ENCODE measurements at regions not wholly inside any gene's neighbourhood (a gene's known extent, or its start where the extent isn't known, plus 50 kb on each side); places are given as distances from the start of the nearest gene placed in this dataset.

DNA sequence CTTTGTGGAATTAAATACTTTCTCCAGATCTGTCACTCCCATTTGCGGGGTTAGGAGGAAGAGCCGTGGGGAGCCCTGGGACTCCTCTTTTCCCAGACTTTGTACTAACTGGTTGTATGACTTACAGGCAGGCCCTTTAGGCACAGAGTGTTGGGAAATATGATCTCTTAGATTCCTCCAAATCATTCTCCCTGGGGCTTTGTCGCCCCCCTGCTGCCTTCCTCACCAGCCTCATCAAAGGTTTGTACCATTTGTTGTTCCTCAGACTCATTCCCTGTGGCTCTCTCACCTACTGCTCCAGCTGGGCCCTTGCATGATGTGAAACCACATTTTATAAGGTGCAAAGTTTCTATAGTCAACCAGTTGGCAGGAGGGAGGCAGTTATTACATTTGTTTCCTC lies 56.4 kb downstream of the CRYGS start:
- no peak overlapping the region for H3K9ac ChIP-seq (ENCODE audit: low read depth, low read length)
- no peaks in the 10 kb centered on the region for H3K36me3 ChIP-seq (ENCODE audit: insufficient read depth, low read length)
- H3K4me3 ChIP-seq (ENCODE audit: low read length) = no peak overlapping the region
- H3K4me2 ChIP-seq (ENCODE audit: low read length) = no peak overlapping the region
- H3K27me3 ChIP-seq (ENCODE audit: control insufficient read depth, insufficient read depth, low read length) = peaks cover 32% of the 10 kb centered on the region
- no peaks in the 10 kb centered on the region for H3K4me1 ChIP-seq (ENCODE audit: control insufficient read depth, insufficient read depth, low read length)
- no peaks in the 10 kb centered on the region for H3K9me3 ChIP-seq (replicated peaks; ENCODE audit: low read length)

- Histone ChIP-seq H3K4me1 (ENCODE audit: control insufficient read depth, insufficient read depth, low read length) (no peaks in the 10 kb centered on the region), H3K9me3 (replicated peaks; ENCODE audit: low read length) (no peaks in the 10 kb centered on the region)
These were observed 57.1 kb downstream of the CRYGS start for GRCh38 chr3:186487037-186487436.

DNA sequence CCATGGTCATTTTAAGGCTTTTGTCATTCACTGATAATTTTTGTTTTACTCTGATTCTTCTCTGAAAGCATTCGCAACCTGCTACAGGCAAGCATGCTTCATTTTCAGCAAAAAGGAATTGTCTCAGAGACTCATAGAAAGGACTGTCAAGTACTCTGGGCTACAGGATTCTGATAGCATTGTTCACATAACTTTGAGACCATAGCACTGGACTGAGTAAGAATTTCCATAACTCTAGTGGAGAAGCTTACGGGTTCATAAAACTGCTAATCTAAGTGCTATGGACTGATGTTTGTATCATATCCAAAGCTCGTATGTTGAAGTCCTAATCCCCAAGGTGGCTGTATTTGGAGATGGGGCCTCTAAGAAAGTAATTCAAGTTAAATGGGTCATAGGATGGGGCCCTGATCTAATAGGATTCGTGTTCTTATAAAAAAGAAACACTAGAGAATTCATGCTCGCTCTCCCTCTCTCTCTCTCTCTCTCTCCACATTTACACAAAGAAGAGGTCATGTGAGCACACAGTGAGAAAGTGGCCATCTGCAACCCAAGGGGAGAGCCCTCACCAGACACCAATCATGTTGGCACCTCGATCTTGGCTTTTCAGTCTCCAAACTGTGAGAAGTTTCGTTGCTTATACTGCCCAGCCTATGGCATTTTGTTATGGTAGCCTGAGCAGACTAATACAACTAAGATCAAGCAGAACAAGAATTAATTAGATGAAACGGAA lies 60.4 kb downstream of the CRYGS start:
- H3K4me3 ChIP-seq (ENCODE audit: low read length) = no peak overlapping the region

More at GRCh38 chr3:186487037-186487436, 57.1 kb downstream of the CRYGS start:
- H3K27me3 ChIP-seq (ENCODE audit: control insufficient read depth, insufficient read depth, low read length) = peaks cover 25% of the 10 kb centered on the region
- H3K4me2 ChIP-seq (ENCODE audit: low read length) = no peak overlapping the region
- H3K4me3 ChIP-seq (ENCODE audit: low read length) = no peak overlapping the region
- H3K36me3 ChIP-seq (ENCODE audit: insufficient read depth, low read length) = no peaks in the 10 kb centered on the region
- H3K9ac ChIP-seq (ENCODE audit: low read depth, low read length) = no peak overlapping the region

GRCh38 chr3:186481526-186481925 lies 62.7 kb downstream of the CRYGS start:
- no peak overlapping the region for H3K4me3 ChIP-seq (ENCODE audit: low read length)
- no peak overlapping the region for H3K9ac ChIP-seq (ENCODE audit: low read depth, low read length)
- no peaks in the 10 kb centered on the region for H3K9me3 ChIP-seq (replicated peaks; ENCODE audit: low read length)
- H3K27me3 ChIP-seq (ENCODE audit: control insufficient read depth, insufficient read depth, low read length) = no peaks in the 10 kb centered on the region
- H3K4me2 ChIP-seq (ENCODE audit: low read length) = no peak overlapping the region
- H3K4me1 ChIP-seq (ENCODE audit: control insufficient read depth, insufficient read depth, low read length) = no peaks in the 10 kb centered on the region
- no peaks in the 10 kb centered on the region for H3K36me3 ChIP-seq (ENCODE audit: insufficient read depth, low read length)

More for the DNA sequence above, 60.4 kb downstream of the CRYGS start:
- Histone ChIP-seq H3K4me1 (ENCODE audit: control insufficient read depth, insufficient read depth, low read length) (no peaks in the 10 kb centered on the region), H3K36me3 (ENCODE audit: insufficient read depth, low read length) (no peaks in the 10 kb centered on the region), H3K9ac (ENCODE audit: low read depth, low read length) (no peak overlapping the region), H3K27me3 (ENCODE audit: control insufficient read depth, insufficient read depth, low read length) (peaks cover 6% of the 10 kb centered on the region), H3K9me3 (replicated peaks; ENCODE audit: low read length) (no peaks in the 10 kb centered on the region), H3K4me2 (ENCODE audit: low read length) (no peak overlapping the region)

DNA sequence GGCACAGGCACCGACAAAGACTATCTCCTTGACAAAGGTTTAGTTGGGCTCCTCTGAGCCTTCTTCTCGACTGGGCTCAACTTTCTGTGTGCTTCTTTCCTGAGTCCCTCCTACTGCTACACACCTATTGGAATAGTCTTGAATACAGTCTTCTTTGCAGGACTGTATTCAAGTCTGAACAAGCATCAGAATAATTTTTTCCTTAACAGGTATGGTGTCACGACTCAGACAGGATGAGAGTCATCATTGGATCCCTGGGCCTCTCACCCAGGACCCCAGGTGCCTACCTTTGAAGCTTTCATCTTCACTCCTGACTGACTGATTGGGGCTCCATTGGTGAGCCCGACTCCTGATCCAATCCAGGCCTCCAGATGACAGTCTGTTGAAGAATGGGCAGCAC lies 66.3 kb downstream of the CRYGS start:
- H3K4me2 ChIP-seq (ENCODE audit: low read length) = no peak overlapping the region
- peaks cover under 1% of the 10 kb centered on the region for H3K27me3 ChIP-seq (ENCODE audit: control insufficient read depth, insufficient read depth, low read length)
- H3K9me3 ChIP-seq (replicated peaks; ENCODE audit: low read length) = no peaks in the 10 kb centered on the region
- H3K4me3 ChIP-seq (ENCODE audit: low read length) = no peak overlapping the region
- no peaks in the 10 kb centered on the region for H3K36me3 ChIP-seq (ENCODE audit: insufficient read depth, low read length)
- H3K4me1 ChIP-seq (ENCODE audit: control insufficient read depth, insufficient read depth, low read length) = no peaks in the 10 kb centered on the region
- H3K9ac ChIP-seq (ENCODE audit: low read depth, low read length) = no peak overlapping the region

- Histone ChIP-seq H3K9me3 (replicated peaks; ENCODE audit: low read length) (no peaks in the 10 kb centered on the region), H3K4me1 (ENCODE audit: control insufficient read depth, insufficient read depth, low read length) (no peaks in the 10 kb centered on the region), H3K4me3 (ENCODE audit: low read length) (no peak overlapping the region), H3K4me2 (ENCODE audit: low read length) (no peak overlapping the region), H3K36me3 (ENCODE audit: insufficient read depth, low read length) (no peaks in the 10 kb centered on the region), H3K9ac (ENCODE audit: low read depth, low read length) (no peak overlapping the region), H3K27me3 (ENCODE audit: control insufficient read depth, insufficient read depth, low read length) (peaks cover 5% of the 10 kb centered on the region)
These were observed 67.1 kb downstream of the CRYGS start for GRCh38 chr3:186477033-186477432.

DNA sequence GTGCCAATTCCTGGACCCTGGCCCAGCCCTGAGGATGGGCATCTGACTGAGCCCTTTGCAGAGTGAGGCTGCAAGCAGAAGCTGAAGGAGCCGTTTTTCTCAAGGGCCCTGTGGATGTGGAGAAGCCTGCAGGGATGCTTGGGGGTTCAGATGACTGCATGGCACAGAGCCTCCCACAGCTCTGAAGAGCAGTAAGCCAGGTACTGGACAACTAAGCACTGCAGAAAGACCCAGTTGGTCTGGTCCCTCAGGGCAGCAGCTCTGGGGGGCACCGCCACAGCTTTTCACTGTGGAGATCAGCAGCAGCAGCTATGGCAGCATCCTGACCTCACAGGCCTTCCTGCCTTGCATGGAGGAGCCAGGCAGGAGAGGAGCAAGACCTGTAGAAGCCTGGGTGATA lies 67.6 kb downstream of the CRYGS start:
- H3K4me1 ChIP-seq (ENCODE audit: control insufficient read depth, insufficient read depth, low read length) = no peaks in the 10 kb centered on the region
- no peak overlapping the region for H3K4me2 ChIP-seq (ENCODE audit: low read length)
- no peak overlapping the region for H3K9ac ChIP-seq (ENCODE audit: low read depth, low read length)
- peaks cover 6% of the 10 kb centered on the region for H3K27me3 ChIP-seq (ENCODE audit: control insufficient read depth, insufficient read depth, low read length)
- no peaks in the 10 kb centered on the region for H3K9me3 ChIP-seq (replicated peaks; ENCODE audit: low read length)
- no peak overlapping the region for H3K4me3 ChIP-seq (ENCODE audit: low read length)
- H3K36me3 ChIP-seq (ENCODE audit: insufficient read depth, low read length) = no peaks in the 10 kb centered on the region

GRCh38 chr3:186476044-186476468 lies 68.1 kb downstream of the CRYGS start:
- Histone ChIP-seq H3K4me2 (ENCODE audit: low read length) (no peak overlapping the region), H3K27me3 (ENCODE audit: control insufficient read depth, insufficient read depth, low read length) (peaks cover 9% of the 10 kb centered on the region), H3K4me3 (ENCODE audit: low read length) (no peak overlapping the region), H3K4me1 (ENCODE audit: control insufficient read depth, insufficient read depth, low read length) (no peaks in the 10 kb centered on the region), H3K9me3 (replicated peaks; ENCODE audit: low read length) (no peaks in the 10 kb centered on the region), H3K36me3 (ENCODE audit: insufficient read depth, low read length) (no peaks in the 10 kb centered on the region), H3K9ac (ENCODE audit: low read depth, low read length) (no peak overlapping the region)

GRCh38 chr3:186473166-186473565 lies 71.0 kb downstream of the CRYGS start:
- Histone ChIP-seq H3K4me3 (ENCODE audit: low read length) (no peak overlapping the region), H3K4me2 (ENCODE audit: low read length) (no peak overlapping the region), H3K9me3 (replicated peaks; ENCODE audit: low read length) (no peaks in the 10 kb centered on the region), H3K4me1 (ENCODE audit: control insufficient read depth, insufficient read depth, low read length) (no peaks in the 10 kb centered on the region), H3K27me3 (ENCODE audit: control insufficient read depth, insufficient read depth, low read length) (peaks cover 19% of the 10 kb centered on the region), H3K9ac (ENCODE audit: low read depth, low read length) (no peak overlapping the region), H3K36me3 (ENCODE audit: insufficient read depth, low read length) (no peaks in the 10 kb centered on the region)

DNA sequence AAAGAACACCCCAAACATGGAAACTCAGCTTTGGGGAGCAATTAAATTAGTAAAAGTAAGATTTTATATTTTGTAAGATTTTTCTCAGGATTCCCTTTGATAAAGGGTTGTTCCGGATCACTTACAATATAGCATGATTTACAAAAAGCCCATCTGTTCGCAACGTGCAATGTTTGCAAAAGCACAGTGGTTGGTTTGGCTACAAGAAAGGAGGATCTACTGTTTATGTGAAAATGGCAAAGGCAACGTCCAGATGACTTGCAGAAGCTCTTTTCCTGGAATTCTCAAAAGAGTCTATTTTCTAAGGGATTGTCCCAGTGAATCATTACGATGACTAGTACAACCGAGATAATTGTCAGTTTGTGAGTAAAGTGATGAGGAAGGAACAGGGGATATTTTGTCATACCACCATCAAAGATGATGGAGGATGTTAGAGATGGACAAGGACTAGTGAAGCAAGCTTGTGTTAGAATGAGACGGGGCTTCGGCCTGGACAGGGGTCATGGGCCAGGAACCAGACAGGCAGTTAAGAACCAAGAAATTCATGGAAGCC lies 71.6 kb downstream of the CRYGS start:
- Histone ChIP-seq H3K27me3 (ENCODE audit: control insufficient read depth, insufficient read depth, low read length) (peaks cover 21% of the 10 kb centered on the region), H3K4me2 (ENCODE audit: low read length) (no peak overlapping the region), H3K9ac (ENCODE audit: low read depth, low read length) (no peak overlapping the region), H3K4me3 (ENCODE audit: low read length) (no peak overlapping the region), H3K36me3 (ENCODE audit: insufficient read depth, low read length) (no peaks in the 10 kb centered on the region), H3K9me3 (replicated peaks; ENCODE audit: low read length) (no peaks in the 10 kb centered on the region), H3K4me1 (ENCODE audit: control insufficient read depth, insufficient read depth, low read length) (no peaks in the 10 kb centered on the region)

DNA sequence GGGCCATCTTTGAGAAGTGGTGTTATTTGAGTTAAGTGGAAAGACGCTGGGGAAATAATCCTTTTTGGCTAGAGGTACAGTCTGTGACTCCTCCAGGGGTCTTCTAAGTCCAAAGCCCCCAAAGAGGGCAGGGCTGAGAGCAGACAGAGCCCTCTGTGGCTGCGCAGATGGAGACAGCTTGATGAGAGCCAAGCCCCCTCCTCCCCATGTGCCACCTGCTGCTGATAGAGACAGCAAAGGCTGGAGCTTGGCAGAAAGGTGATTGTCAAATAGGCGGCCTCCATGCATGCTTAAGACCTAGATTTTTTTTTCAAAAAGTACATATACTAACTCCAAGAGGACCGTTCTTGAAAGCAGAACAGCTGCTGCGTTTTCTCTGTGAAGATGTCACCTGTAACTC lies 72.4 kb downstream of the CRYGS start:
- Histone ChIP-seq H3K27me3 (ENCODE audit: control insufficient read depth, insufficient read depth, low read length) (peaks cover 29% of the 10 kb centered on the region), H3K4me1 (ENCODE audit: control insufficient read depth, insufficient read depth, low read length) (no peaks in the 10 kb centered on the region), H3K4me3 (ENCODE audit: low read length) (no peak overlapping the region), H3K9ac (ENCODE audit: low read depth, low read length) (no peak overlapping the region), H3K9me3 (replicated peaks; ENCODE audit: low read length) (no peaks in the 10 kb centered on the region), H3K4me2 (ENCODE audit: low read length) (no peak overlapping the region), H3K36me3 (ENCODE audit: insufficient read depth, low read length) (no peaks in the 10 kb centered on the region)

GRCh38 chr3:186469525-186469924 lies 74.7 kb downstream of the CRYGS start:
- no peak overlapping the region for H3K4me2 ChIP-seq (ENCODE audit: low read length)
- H3K9ac ChIP-seq (ENCODE audit: low read depth, low read length) = no peak overlapping the region
- H3K36me3 ChIP-seq (ENCODE audit: insufficient read depth, low read length) = no peaks in the 10 kb centered on the region
- H3K9me3 ChIP-seq (replicated peaks; ENCODE audit: low read length) = no peaks in the 10 kb centered on the region
- H3K4me1 ChIP-seq (ENCODE audit: control insufficient read depth, insufficient read depth, low read length) = no peaks in the 10 kb centered on the region
- peaks cover 44% of the 10 kb centered on the region for H3K27me3 ChIP-seq (ENCODE audit: control insufficient read depth, insufficient read depth, low read length)
- no peak overlapping the region for H3K4me3 ChIP-seq (ENCODE audit: low read length)
